ENCODE measurements at regions not wholly inside any gene's neighbourhood (a gene's known extent, or its start where the extent isn't known, plus 50 kb on each side); places are given as distances from the start of the nearest gene placed in this dataset.

DNA sequence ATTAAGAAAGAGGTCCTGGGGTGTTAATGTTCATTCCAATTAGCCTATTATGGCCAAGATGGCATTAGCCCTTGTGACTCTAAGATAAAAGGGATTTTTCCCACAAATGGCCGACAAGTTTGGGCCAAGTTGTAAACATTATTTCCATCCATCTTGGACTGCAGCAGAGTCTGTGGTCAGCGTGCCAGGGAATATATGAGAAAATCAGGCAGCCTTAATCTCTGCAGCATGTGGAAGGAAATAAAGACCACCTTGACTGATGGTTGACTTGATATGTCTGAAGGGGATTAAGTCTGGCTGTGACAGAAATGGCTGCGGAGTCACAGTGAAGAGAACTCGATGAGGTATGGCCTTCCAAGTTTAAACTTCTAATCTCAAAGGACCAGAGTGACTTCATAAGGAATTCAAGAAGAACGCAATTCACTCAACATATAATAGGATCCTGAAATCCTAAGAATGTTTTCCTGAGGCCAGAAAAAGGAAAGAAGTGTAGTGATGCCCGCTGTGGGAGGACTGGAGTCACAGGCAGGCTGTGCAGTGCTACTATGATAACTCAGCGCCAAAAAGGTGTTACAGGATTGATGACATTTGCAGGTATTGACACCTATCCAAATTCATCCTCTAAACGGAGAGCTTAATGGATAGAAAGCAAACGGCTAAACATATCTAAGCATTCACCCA, 287.1 kb downstream of the SEC61B start:
- peaks cover 11% of the 10 kb centered on the region for H3K27me3 Mint-ChIP-seq (ENCODE audit: low read depth)
- DNase-seq (no peak), ATAC-seq (no peak)
- H3K27ac Mint-ChIP-seq: no peak overlapping the region
- ChIA-PET POLR2A (no interaction called here), CTCF (no interaction called here)
- no peaks in the 10 kb centered on the region for H3K4me1 Mint-ChIP-seq (ENCODE audit: low read depth)
- no peak overlapping the region for H3K4me3 Mint-ChIP-seq
- no peaks in the 10 kb centered on the region for H3K9me3 Mint-ChIP-seq (ENCODE audit: insufficient read depth)
- no peaks in the 10 kb centered on the region for H3K36me3 Mint-ChIP-seq (ENCODE audit: low read depth)

DNA sequence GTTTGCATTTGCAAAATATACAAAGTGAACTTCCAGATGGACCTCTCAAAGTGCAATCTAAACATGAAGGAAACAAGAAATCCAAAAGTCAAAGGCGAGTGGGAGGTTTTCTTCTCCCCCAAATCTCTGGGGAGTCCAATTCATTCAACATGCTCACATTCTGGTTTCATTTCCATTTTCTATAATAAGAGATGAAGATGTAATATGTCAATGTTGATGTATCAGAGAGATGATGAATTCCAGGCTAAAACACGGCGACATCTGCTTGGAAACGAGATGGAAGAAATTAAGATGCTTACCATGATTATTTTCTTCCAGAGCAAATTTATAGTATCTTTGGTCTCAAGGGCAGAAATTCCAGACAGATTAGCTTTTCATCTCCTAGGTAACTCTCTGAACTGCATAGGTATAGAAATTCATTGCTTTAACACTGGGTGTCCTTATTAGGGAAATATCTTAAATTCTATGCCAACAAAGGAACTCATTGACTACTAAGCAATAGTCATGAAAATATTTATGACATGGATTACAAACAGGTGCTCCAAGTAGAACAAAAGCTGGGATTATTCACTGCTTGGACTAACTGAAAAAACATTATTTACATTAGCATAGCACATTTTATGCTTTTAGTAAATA, 287.9 kb downstream of the SEC61B start:
- CTCF ChIA-PET: no interaction called here
- no peak overlapping the region for H3K4me3 Mint-ChIP-seq
- peaks cover 11% of the 10 kb centered on the region for H3K27me3 Mint-ChIP-seq (ENCODE audit: low read depth)
- no peaks in the 10 kb centered on the region for H3K9me3 Mint-ChIP-seq (ENCODE audit: insufficient read depth)
- no peak for ATAC-seq
- DNase-seq: no peak
- H3K4me1 Mint-ChIP-seq (ENCODE audit: low read depth): no peaks in the 10 kb centered on the region
- H3K27ac Mint-ChIP-seq: no peak overlapping the region
- POLR2A ChIA-PET: no interaction called here
- H3K36me3 Mint-ChIP-seq (ENCODE audit: low read depth): no peaks in the 10 kb centered on the region

DNA sequence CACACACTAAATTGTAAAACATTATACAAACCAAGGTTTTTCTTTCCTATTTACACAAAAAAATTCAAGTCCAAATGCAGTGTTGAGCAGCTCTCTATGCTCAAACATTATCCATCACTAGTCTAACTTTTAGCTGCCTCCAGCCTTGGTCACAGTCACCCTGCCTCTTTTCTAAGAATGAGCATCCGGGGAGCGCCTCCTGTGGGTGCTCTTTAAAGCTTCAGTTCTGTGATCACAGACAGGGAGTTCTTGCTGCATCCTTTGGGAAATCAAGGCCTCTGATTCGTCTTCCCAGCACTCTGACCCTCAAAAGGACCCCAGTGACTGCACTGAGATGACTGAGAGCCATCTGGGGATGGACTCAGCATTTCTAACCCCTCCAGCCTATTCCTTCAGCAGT, 289.6 kb downstream of the SEC61B start:
- Mint-ChIP-seq H3K4me1 (ENCODE audit: low read depth) (peaks cover 4% of the 10 kb centered on the region), H3K36me3 (ENCODE audit: low read depth) (no peaks in the 10 kb centered on the region), H3K27me3 (ENCODE audit: low read depth) (peaks cover 7% of the 10 kb centered on the region), H3K27ac (no peak overlapping the region), H3K4me3 (no peak overlapping the region), H3K9me3 (ENCODE audit: insufficient read depth) (no peaks in the 10 kb centered on the region)
- ChIA-PET POLR2A (no interaction called here), CTCF (interaction anchor here (0.7 kb wide), 1 partner anchor 149 kb away, joined by 3 read pairs; no protein-coding TSS in a partner anchor)
- DNase-seq (no peak), ATAC-seq (no peak)

GRCh38 chr9:99513441-99514112, 291.5 kb downstream of the SEC61B start:
- ATAC-seq: no peak
- Mint-ChIP-seq H3K27ac (no peak overlapping the region), H3K36me3 (ENCODE audit: low read depth) (no peaks in the 10 kb centered on the region), H3K27me3 (ENCODE audit: low read depth) (peaks cover 3% of the 10 kb centered on the region), H3K4me1 (ENCODE audit: low read depth) (peaks cover 6% of the 10 kb centered on the region), H3K9me3 (ENCODE audit: insufficient read depth) (no peaks in the 10 kb centered on the region), H3K4me3 (no peak overlapping the region)
- CTCF ChIA-PET: interaction anchor here (1.2 kb wide), 1 partner anchor 8 kb away, joined by 3 read pairs; no protein-coding TSS in a partner anchor
- no peak for DNase-seq
- POLR2A ChIA-PET: no interaction called here

- Mint-ChIP-seq H3K27me3 (ENCODE audit: low read depth) (peaks cover 3% of the 10 kb centered on the region), H3K4me1 (ENCODE audit: low read depth) (peaks cover 6% of the 10 kb centered on the region), H3K36me3 (ENCODE audit: low read depth) (no peaks in the 10 kb centered on the region), H3K27ac (no peak overlapping the region), H3K4me3 (no peak overlapping the region), H3K9me3 (ENCODE audit: insufficient read depth) (no peaks in the 10 kb centered on the region)
- POLR2A ChIA-PET: no interaction called here
- CTCF ChIA-PET: interaction anchor here (1.2 kb wide), 1 partner anchor 257 kb away, joined by 3 read pairs; no protein-coding TSS in a partner anchor
- DNase-seq (no peak), ATAC-seq (no peak)
These were observed 293.0 kb downstream of the SEC61B start for GRCh38 chr9:99515093-99515492.

GRCh38 chr9:99515895-99516656, 294.0 kb downstream of the SEC61B start:
- CTCF ChIA-PET: interaction anchor here (1.2 kb wide), 1 partner anchor 256 kb away, joined by 3 read pairs; no protein-coding TSS in a partner anchor
- no peaks in the 10 kb centered on the region for H3K9me3 Mint-ChIP-seq (ENCODE audit: insufficient read depth)
- no peak for ATAC-seq
- no peaks in the 10 kb centered on the region for H3K36me3 Mint-ChIP-seq (ENCODE audit: low read depth)
- no peak for DNase-seq
- H3K4me3 Mint-ChIP-seq: no peak overlapping the region
- H3K4me1 Mint-ChIP-seq (ENCODE audit: low read depth): peaks cover 6% of the 10 kb centered on the region
- peaks cover 5% of the 10 kb centered on the region for H3K27me3 Mint-ChIP-seq (ENCODE audit: low read depth)
- H3K27ac Mint-ChIP-seq: no peak overlapping the region
- POLR2A ChIA-PET: interaction anchor here (1.2 kb wide), 1 partner anchor 1011 kb away, joined by 3 read pairs; no protein-coding TSS in a partner anchor

GRCh38 chr9:99516657-99517049, 294.6 kb downstream of the SEC61B start:
- H3K36me3 Mint-ChIP-seq (ENCODE audit: low read depth): no peaks in the 10 kb centered on the region
- no peak for DNase-seq
- POLR2A ChIA-PET: interaction anchor here (1.2 kb wide), 1 partner anchor 1012 kb away, joined by 3 read pairs; no protein-coding TSS in a partner anchor
- ATAC-seq: no peak
- no peaks in the 10 kb centered on the region for H3K9me3 Mint-ChIP-seq (ENCODE audit: insufficient read depth)
- H3K4me3 Mint-ChIP-seq: no peak overlapping the region
- no peak overlapping the region for H3K27ac Mint-ChIP-seq
- peaks cover 6% of the 10 kb centered on the region for H3K4me1 Mint-ChIP-seq (ENCODE audit: low read depth)
- CTCF ChIA-PET: no interaction called here
- peaks cover 8% of the 10 kb centered on the region for H3K27me3 Mint-ChIP-seq (ENCODE audit: low read depth)

DNA sequence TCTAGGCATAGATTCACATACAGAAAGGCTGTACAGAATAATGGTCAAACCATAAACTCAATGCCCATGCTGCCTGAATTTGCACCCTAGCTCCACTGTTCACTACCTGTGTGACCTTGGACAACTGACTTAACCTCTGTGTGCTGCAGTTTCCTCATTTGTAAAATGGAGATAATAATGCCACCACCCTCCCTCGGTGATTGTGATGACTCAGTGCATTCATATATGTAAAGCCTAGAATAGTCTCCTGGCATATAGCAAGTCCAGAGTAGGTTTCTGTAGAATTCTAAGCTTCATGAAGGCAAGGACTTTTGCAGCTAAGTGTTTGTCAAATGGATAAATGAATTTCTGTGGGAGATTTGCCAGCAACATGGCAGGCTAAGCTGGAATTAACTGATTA, 297.8 kb upstream of the NR4A3 start:
- H3K27ac Mint-ChIP-seq: no peak overlapping the region
- H3K27me3 Mint-ChIP-seq (ENCODE audit: low read depth): peaks cover 24% of the 10 kb centered on the region
- ATAC-seq (no peak), DNase-seq (no peak)
- ChIA-PET POLR2A (no interaction called here), CTCF (no interaction called here)
- no peak overlapping the region for H3K4me3 Mint-ChIP-seq
- H3K9me3 Mint-ChIP-seq (ENCODE audit: insufficient read depth): no peaks in the 10 kb centered on the region
- H3K4me1 Mint-ChIP-seq (ENCODE audit: low read depth): no peaks in the 10 kb centered on the region
- no peaks in the 10 kb centered on the region for H3K36me3 Mint-ChIP-seq (ENCODE audit: low read depth)

GRCh38 chr9:99531313-99531712, 290.4 kb upstream of the NR4A3 start:
- ChIA-PET CTCF (no interaction called here), POLR2A (no interaction called here)
- no peak for ATAC-seq
- Mint-ChIP-seq H3K27me3 (ENCODE audit: low read depth) (peaks cover 30% of the 10 kb centered on the region), H3K4me3 (no peak overlapping the region), H3K36me3 (ENCODE audit: low read depth) (no peaks in the 10 kb centered on the region), H3K9me3 (ENCODE audit: insufficient read depth) (no peaks in the 10 kb centered on the region), H3K4me1 (ENCODE audit: low read depth) (no peaks in the 10 kb centered on the region), H3K27ac (no peak overlapping the region)
- DNase-seq: no peak

GRCh38 chr9:99533421-99533820, 288.3 kb upstream of the NR4A3 start:
- ATAC-seq (no peak), DNase-seq (no peak)
- H3K4me3 Mint-ChIP-seq: no peak overlapping the region
- no peaks in the 10 kb centered on the region for H3K4me1 Mint-ChIP-seq (ENCODE audit: low read depth)
- no peak overlapping the region for H3K27ac Mint-ChIP-seq
- ChIA-PET POLR2A (no interaction called here), CTCF (no interaction called here)
- H3K27me3 Mint-ChIP-seq (ENCODE audit: low read depth): peaks cover 38% of the 10 kb centered on the region
- no peaks in the 10 kb centered on the region for H3K9me3 Mint-ChIP-seq (ENCODE audit: insufficient read depth)
- no peaks in the 10 kb centered on the region for H3K36me3 Mint-ChIP-seq (ENCODE audit: low read depth)

- peaks cover 28% of the 10 kb centered on the region for H3K27me3 Mint-ChIP-seq (ENCODE audit: low read depth)
- ChIA-PET POLR2A (no interaction called here), CTCF (no interaction called here)
- H3K4me1 Mint-ChIP-seq (ENCODE audit: low read depth): no peaks in the 10 kb centered on the region
- no peak for DNase-seq
- no peaks in the 10 kb centered on the region for H3K9me3 Mint-ChIP-seq (ENCODE audit: insufficient read depth)
- H3K4me3 Mint-ChIP-seq: no peak overlapping the region
- no peak overlapping the region for H3K27ac Mint-ChIP-seq
- no peaks in the 10 kb centered on the region for H3K36me3 Mint-ChIP-seq (ENCODE audit: low read depth)
- ATAC-seq: no peak
These were observed 283.7 kb upstream of the NR4A3 start for GRCh38 chr9:99537996-99538395.

- ATAC-seq: no peak
- peaks cover 17% of the 10 kb centered on the region for H3K27me3 Mint-ChIP-seq (ENCODE audit: low read depth)
- no peak overlapping the region for H3K4me3 Mint-ChIP-seq
- no peaks in the 10 kb centered on the region for H3K4me1 Mint-ChIP-seq (ENCODE audit: low read depth)
- no peaks in the 10 kb centered on the region for H3K36me3 Mint-ChIP-seq (ENCODE audit: low read depth)
- ChIA-PET POLR2A (interaction anchor here (0.6 kb wide), 1 partner anchor 162 kb away, joined by 3 read pairs; no protein-coding TSS in a partner anchor), CTCF (interaction anchor here (1.7 kb wide), 1 partner anchor 23 kb away, joined by 4 read pairs; no protein-coding TSS in a partner anchor)
- DNase-seq: no peak
- H3K27ac Mint-ChIP-seq: no peak overlapping the region
- no peaks in the 10 kb centered on the region for H3K9me3 Mint-ChIP-seq (ENCODE audit: insufficient read depth)
These were observed 277.2 kb upstream of the NR4A3 start for GRCh38 chr9:99544526-99544925.

Data from activated CD8-positive, alpha-beta T cell treated with anti-CD3 and anti-CD28 coated beads, Interleukin-2, amount 10 ng/mL, durations not matched to agents 7 days and 5 days (primary cell).